ENCODE measurements at regions not wholly inside any gene's neighbourhood (a gene's known extent, or its start where the extent isn't known, plus 50 kb on each side); places are given as distances from the start of the nearest gene placed in this dataset.
"Not testable (repeated sequence)": the region's sequence is repeated elsewhere in the genome, so short reads cannot be mapped to it uniquely, and the experiment has no call there.

DNA sequence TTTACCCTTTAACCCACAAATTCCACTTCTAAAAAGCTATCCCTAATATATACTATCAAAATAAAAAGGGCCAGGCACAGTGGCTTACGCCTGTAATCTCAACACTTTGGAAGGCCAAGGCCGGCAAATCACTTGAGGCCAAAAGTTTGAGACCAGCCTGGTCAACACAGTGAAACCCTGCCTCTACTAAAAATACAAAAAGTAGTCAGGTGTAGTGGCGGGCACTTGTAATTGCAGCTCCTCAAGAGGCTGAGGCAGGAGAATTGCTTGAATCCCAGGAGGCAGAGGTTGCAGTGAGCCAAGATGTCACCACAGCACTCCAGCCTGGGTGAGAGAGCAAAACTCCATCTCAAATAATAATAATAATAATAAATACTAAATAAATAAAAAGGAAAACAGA, 82.5 kb downstream of the TRIM27 start:
- no peak overlapping the region for H3K4me3 ChIP-seq (ENCODE audit: low read depth, low read length)
- TF ChIP-seq, protein P1, sequence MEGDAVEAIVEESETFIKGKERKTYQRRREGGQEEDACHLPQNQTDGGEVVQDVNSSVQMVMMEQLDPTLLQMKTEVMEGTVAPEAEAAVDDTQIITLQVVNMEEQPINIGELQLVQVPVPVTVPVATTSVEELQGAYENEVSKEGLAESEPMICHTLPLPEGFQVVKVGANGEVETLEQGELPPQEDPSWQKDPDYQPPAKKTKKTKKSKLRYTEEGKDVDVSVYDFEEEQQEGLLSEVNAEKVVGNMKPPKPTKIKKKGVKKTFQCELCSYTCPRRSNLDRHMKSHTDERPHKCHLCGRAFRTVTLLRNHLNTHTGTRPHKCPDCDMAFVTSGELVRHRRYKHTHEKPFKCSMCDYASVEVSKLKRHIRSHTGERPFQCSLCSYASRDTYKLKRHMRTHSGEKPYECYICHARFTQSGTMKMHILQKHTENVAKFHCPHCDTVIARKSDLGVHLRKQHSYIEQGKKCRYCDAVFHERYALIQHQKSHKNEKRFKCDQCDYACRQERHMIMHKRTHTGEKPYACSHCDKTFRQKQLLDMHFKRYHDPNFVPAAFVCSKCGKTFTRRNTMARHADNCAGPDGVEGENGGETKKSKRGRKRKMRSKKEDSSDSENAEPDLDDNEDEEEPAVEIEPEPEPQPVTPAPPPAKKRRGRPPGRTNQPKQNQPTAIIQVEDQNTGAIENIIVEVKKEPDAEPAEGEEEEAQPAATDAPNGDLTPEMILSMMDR (IDR thresholded peaks at IDR 0.05; ENCODE audit: low read depth, low read length, missing control alignments), result no peak
- no peak for DNase-seq (ENCODE audit: low read depth)
- in situ Hi-C loops (cut with HindIII; ENCODE audit: low sequenced_read_pairs), result loop anchor here (10.0 kb wide), 1 partner anchor 184 kb away; no protein-coding TSS in a partner anchor

DNA sequence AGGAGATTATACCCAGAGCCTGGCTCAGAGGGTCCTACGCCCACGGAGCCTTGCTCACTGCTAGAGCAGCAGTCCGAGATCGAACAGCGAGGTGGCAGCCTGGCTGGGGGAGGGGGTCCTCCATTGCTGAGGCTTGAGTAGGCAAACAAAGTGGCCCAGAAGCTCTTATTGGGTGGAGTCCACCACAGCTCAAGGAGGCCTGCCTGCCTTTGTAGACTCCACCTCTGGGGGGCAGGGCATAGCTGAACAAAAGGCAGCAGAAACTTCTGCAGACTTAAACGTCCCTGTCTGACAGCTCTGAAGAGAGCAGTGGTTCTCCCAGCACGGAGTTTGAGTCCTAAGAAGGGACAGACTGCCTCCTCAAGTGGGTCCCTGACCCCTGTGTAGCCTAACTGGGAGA, 75.0 kb downstream of the TRIM27 start:
- not testable (repeated sequence) for DNase-seq (ENCODE audit: low read depth); H3K4me3 ChIP-seq (ENCODE audit: low read depth, low read length)
- in situ Hi-C loops (cut with HindIII; ENCODE audit: low sequenced_read_pairs), result loop anchor here (10.0 kb wide), 1 partner anchor 176 kb away; no protein-coding TSS in a partner anchor

Data from astrocyte of the cerebellum (primary cell).